Dedifferentiated amniotic fluid mesenchymal stem cell (primary cell): ENCODE measurements at regions not wholly inside any gene's neighbourhood (a gene's known extent, or its start where the extent isn't known, plus 50 kb on each side); places are given as distances from the start of the nearest gene placed in this dataset.

Experiments
- DNase-seq: peaks from one replicate; pipeline ENCODE4 v3.0.0-alpha.2; 2016; ENCODE audit errors: extremely low spot score

GRCh38 chr11:45518141-45518832, 147.1 kb downstream of the CHST1 start:
- DNase-seq, result no peak

GRCh38 chr11:45517171-45517770, 148.2 kb downstream of the CHST1 start:
- DNase-seq, result no peak

GRCh38 chr11:45513821-45514340, 151.5 kb downstream of the CHST1 start:
- no peak for DNase-seq

GRCh38 chr11:45512471-45513148, 152.8 kb downstream of the CHST1 start:
- no peak for DNase-seq

- DNase-seq, result no peak
Observed at GRCh38 chr11:45511566-45511965, 153.9 kb downstream of the CHST1 start.

- no peak for DNase-seq
Observed at GRCh38 chr11:45507916-45508315, 157.5 kb downstream of the CHST1 start.

GRCh38 chr11:45503311-45503710, 162.1 kb downstream of the CHST1 start:
- no peak for DNase-seq

- DNase-seq, result no peak
Observed at GRCh38 chr11:45502226-45502545, 163.2 kb downstream of the CHST1 start.

GRCh38 chr11:45501392-45502225, 163.8 kb downstream of the CHST1 start:
- no peak for DNase-seq

- DNase-seq, result no peak
Observed at GRCh38 chr11:45500451-45500850, 165.0 kb downstream of the CHST1 start.

GRCh38 chr11:45494738-45495137, 170.7 kb downstream of the CHST1 start:
- no peak for DNase-seq

- no peak for DNase-seq
Observed at GRCh38 chr11:45489281-45489905, 176.0 kb downstream of the CHST1 start.

- DNase-seq, result no peak
Observed at GRCh38 chr11:45486461-45486860, 179.0 kb downstream of the CHST1 start.

GRCh38 chr11:45485070-45485707, 180.2 kb downstream of the CHST1 start:
- DNase-seq, result no peak

- no peak for DNase-seq
Observed at GRCh38 chr11:45484326-45484883, 181.0 kb downstream of the CHST1 start.

GRCh38 chr11:45483416-45483815, 182.0 kb downstream of the CHST1 start:
- no peak for DNase-seq

- DNase-seq, result no peak
Observed at GRCh38 chr11:45482331-45482730, 183.1 kb downstream of the CHST1 start.

- no peak for DNase-seq
Observed at GRCh38 chr11:45481026-45481425, 184.4 kb downstream of the CHST1 start.

GRCh38 chr11:45477588-45477987, 187.8 kb downstream of the CHST1 start:
- DNase-seq, result no peak

- DNase-seq, result no peak
Observed at GRCh38 chr11:45476126-45476525, 189.3 kb downstream of the CHST1 start.

- DNase-seq, result no peak
Observed at GRCh38 chr11:45475173-45475572, 189.0 kb upstream of the SYT13 start.
